Occipital lobe (tissue), 1 donor: ENCODE measurements at regions not wholly inside any gene's neighbourhood (a gene's known extent, or its start where the extent isn't known, plus 50 kb on each side); places are given as distances from the start of the nearest gene placed in this dataset.

Source experiments
- DNase-seq: peaks from one replicate; lab custom pipeline; 2025; lab: John Stamatoyannopoulos, UW

GRCh38 chr3:27591312-27592210 lies 107.4 kb upstream of the SLC4A7 start:
- DNase-seq: no peak

- DNase-seq: no peak
These were observed 106.5 kb upstream of the SLC4A7 start for GRCh38 chr3:27590437-27591298.

GRCh38 chr3:27589795-27590194 lies 105.6 kb upstream of the SLC4A7 start:
- DNase-seq: no peak

GRCh38 chr3:27585429-27585828 lies 101.2 kb upstream of the SLC4A7 start:
- DNase-seq: no peak

- no peak for DNase-seq
These were observed 100.7 kb upstream of the SLC4A7 start for GRCh38 chr3:27584874-27585273.

GRCh38 chr3:27581852-27582251 lies 97.7 kb upstream of the SLC4A7 start:
- no peak for DNase-seq

- DNase-seq: no peak
These were observed 93.8 kb upstream of the SLC4A7 start for GRCh38 chr3:27578032-27578431.

- DNase-seq: no peak
These were observed 93.3 kb upstream of the SLC4A7 start for GRCh38 chr3:27577504-27577903.

GRCh38 chr3:27576171-27576570 lies 92.0 kb upstream of the SLC4A7 start:
- no peak for DNase-seq

- DNase-seq: peak; percentile 14
These were observed 91.3 kb upstream of the SLC4A7 start for GRCh38 chr3:27575499-27575898.

GRCh38 chr3:27574438-27574795 lies 90.2 kb upstream of the SLC4A7 start:
- DNase-seq: no peak

- no peak for DNase-seq
These were observed 89.7 kb upstream of the SLC4A7 start for GRCh38 chr3:27573780-27574437.

- no peak for DNase-seq
These were observed 89.0 kb upstream of the SLC4A7 start for GRCh38 chr3:27573138-27573537.

GRCh38 chr3:27571345-27571744 lies 87.2 kb upstream of the SLC4A7 start:
- no peak for DNase-seq

GRCh38 chr3:27570421-27571106 lies 86.4 kb upstream of the SLC4A7 start:
- DNase-seq: no peak

GRCh38 chr3:27568393-27568792 lies 84.2 kb upstream of the SLC4A7 start:
- peak; percentile 48 for DNase-seq

GRCh38 chr3:27567251-27567650 lies 83.1 kb upstream of the SLC4A7 start:
- DNase-seq: no peak

- DNase-seq: no peak
These were observed 81.1 kb upstream of the SLC4A7 start for GRCh38 chr3:27565201-27565852.

GRCh38 chr3:27561576-27561975 lies 77.4 kb upstream of the SLC4A7 start:
- no peak for DNase-seq

- no peak for DNase-seq
These were observed 76.4 kb upstream of the SLC4A7 start for GRCh38 chr3:27560484-27561056.

- no peak for DNase-seq
These were observed 75.7 kb upstream of the SLC4A7 start for GRCh38 chr3:27559835-27560234.
